ENCODE measurements at regions not wholly inside any gene's neighbourhood (a gene's known extent, or its start where the extent isn't known, plus 50 kb on each side); places are given as distances from the start of the nearest gene placed in this dataset.

DNA sequence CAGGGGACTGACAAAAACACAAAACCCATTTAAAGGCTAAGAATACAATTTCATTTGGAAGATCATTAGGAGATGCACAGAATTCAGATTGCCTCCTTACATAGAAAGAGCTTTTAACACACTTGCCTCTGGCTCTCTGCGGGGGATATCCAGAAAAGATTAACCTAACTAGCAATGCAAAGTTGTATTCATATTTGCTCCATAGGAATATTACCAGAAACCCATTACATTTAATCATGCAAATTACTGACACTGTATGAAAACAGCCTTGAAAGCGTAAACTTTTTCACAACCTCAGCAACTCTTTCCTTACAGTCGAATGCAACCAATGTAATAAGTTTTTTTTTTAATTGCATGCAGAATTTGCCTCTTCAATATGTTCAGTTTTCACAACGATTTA is 1087.3 kb upstream of the PRKX start:
- Histone ChIP-seq H3K4me1 (ENCODE audit: insufficient read depth, insufficient read length) (no peaks in the 10 kb centered on the region), H3K9ac (ENCODE audit: insufficient read length, low read depth) (no peak overlapping the region), H3K27me3 (ENCODE audit: insufficient read depth, insufficient read length) (no peaks in the 10 kb centered on the region), H3K36me3 (ENCODE audit: insufficient read depth, insufficient read length, low read length) (no peaks in the 10 kb centered on the region), H3K9me3 (ENCODE audit: insufficient read depth, low read length) (peaks cover 8% of the 10 kb centered on the region; the same call in 1 of the 2 replicates), H3K4me3 (ENCODE audit: insufficient read length, low read depth) (no peak overlapping the region)
- TF ChIP-seq SUZ12 (IDR thresholded peaks at IDR 0.05; ENCODE audit: extremely low read depth, insufficient read depth, insufficient read length) (no peak), ZNF274 (IDR thresholded peaks at IDR 0.05; ENCODE audit: low read depth, low read length) (no peak), YY1 (IDR thresholded peaks at IDR 0.05; ENCODE audit: insufficient read depth, insufficient read length) (no peak)
- DNase-seq (ENCODE audit: low read depth, low spot score) = no peak

GRCh38 chrX:4787971-4788370 is 1074.5 kb upstream of the PRKX start:
- Histone ChIP-seq H3K36me3 (ENCODE audit: insufficient read depth, insufficient read length, low read length) (no peaks in the 10 kb centered on the region), H3K9ac (ENCODE audit: insufficient read length, low read depth) (no peak overlapping the region), H3K4me3 (ENCODE audit: insufficient read length, low read depth) (no peak overlapping the region), H3K4me1 (ENCODE audit: insufficient read depth, insufficient read length) (no peaks in the 10 kb centered on the region), H3K27me3 (ENCODE audit: insufficient read depth, insufficient read length) (no peaks in the 10 kb centered on the region), H3K9me3 (ENCODE audit: insufficient read depth, low read length) (no peaks in the 10 kb centered on the region)
- no peak for DNase-seq (ENCODE audit: low read depth, low spot score)
- TF ChIP-seq SUZ12 (IDR thresholded peaks at IDR 0.05; ENCODE audit: extremely low read depth, insufficient read depth, insufficient read length) = no peak
- TF ChIP-seq YY1 (IDR thresholded peaks at IDR 0.05; ENCODE audit: insufficient read depth, insufficient read length) = no peak
- no peak for TF ChIP-seq ZNF274 (IDR thresholded peaks at IDR 0.05; ENCODE audit: low read depth, low read length)

- H3K36me3 ChIP-seq (ENCODE audit: insufficient read depth, insufficient read length, low read length) = no peaks in the 10 kb centered on the region
- H3K9ac ChIP-seq (ENCODE audit: insufficient read length, low read depth) = no peak overlapping the region
- DNase-seq (ENCODE audit: low read depth, low spot score) = no peak
- no peaks in the 10 kb centered on the region for H3K27me3 ChIP-seq (ENCODE audit: insufficient read depth, insufficient read length)
- no peak for TF ChIP-seq ZNF274 (IDR thresholded peaks at IDR 0.05; ENCODE audit: low read depth, low read length)
- no peak for TF ChIP-seq YY1 (IDR thresholded peaks at IDR 0.05; ENCODE audit: insufficient read depth, insufficient read length)
- no peak for TF ChIP-seq SUZ12 (IDR thresholded peaks at IDR 0.05; ENCODE audit: extremely low read depth, insufficient read depth, insufficient read length)
- H3K4me3 ChIP-seq (ENCODE audit: insufficient read length, low read depth) = no peak overlapping the region
- no peaks in the 10 kb centered on the region for H3K4me1 ChIP-seq (ENCODE audit: insufficient read depth, insufficient read length)
- no peaks in the 10 kb centered on the region for H3K9me3 ChIP-seq (ENCODE audit: insufficient read depth, low read length)
These were observed 1051.4 kb upstream of the PRKX start for GRCh38 chrX:4764888-4765287.

DNA sequence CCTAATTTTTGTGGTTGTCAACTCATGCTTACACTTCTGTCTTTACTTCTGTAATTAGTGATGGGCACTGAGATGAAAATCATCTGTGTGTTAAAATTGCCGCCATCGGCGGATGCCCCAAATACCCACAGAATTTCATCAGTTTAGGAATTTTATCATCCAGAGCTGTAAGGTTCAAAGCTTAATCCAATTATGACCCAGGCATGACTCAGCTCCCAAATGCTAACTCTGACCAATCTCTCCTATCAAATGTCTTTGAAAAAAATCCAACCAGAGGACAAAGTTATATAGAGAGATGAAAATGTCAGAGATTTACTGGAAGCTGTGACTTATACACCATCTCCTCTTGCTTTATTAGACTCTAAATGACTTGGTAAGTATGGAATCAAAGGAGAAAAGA is 1048.7 kb upstream of the PRKX start:
- Histone ChIP-seq H3K9me3 (ENCODE audit: insufficient read depth, low read length) (no peaks in the 10 kb centered on the region), H3K27me3 (ENCODE audit: insufficient read depth, insufficient read length) (no peaks in the 10 kb centered on the region)

GRCh38 chrX:4754878-4755604 is 1041.6 kb upstream of the PRKX start:
- H3K9me3 ChIP-seq (ENCODE audit: insufficient read depth, low read length) = no peaks in the 10 kb centered on the region
- no peaks in the 10 kb centered on the region for H3K4me1 ChIP-seq (ENCODE audit: insufficient read depth, insufficient read length)
- no peak for DNase-seq (ENCODE audit: low read depth, low spot score)
- H3K4me3 ChIP-seq (ENCODE audit: insufficient read length, low read depth) = no peak overlapping the region
- H3K27me3 ChIP-seq (ENCODE audit: insufficient read depth, insufficient read length) = no peaks in the 10 kb centered on the region
- H3K9ac ChIP-seq (ENCODE audit: insufficient read length, low read depth) = no peak overlapping the region
- H3K36me3 ChIP-seq (ENCODE audit: insufficient read depth, insufficient read length, low read length) = no peaks in the 10 kb centered on the region
- no peak for TF ChIP-seq YY1 (IDR thresholded peaks at IDR 0.05; ENCODE audit: insufficient read depth, insufficient read length)
- TF ChIP-seq ZNF274 (IDR thresholded peaks at IDR 0.05; ENCODE audit: low read depth, low read length) = no peak
- TF ChIP-seq SUZ12 (IDR thresholded peaks at IDR 0.05; ENCODE audit: extremely low read depth, insufficient read depth, insufficient read length) = no peak

More for the DNA sequence above, 1048.7 kb upstream of the PRKX start:
- TF ChIP-seq SUZ12 (IDR thresholded peaks at IDR 0.05; ENCODE audit: extremely low read depth, insufficient read depth, insufficient read length) = no peak
- no peaks in the 10 kb centered on the region for H3K36me3 ChIP-seq (ENCODE audit: insufficient read depth, insufficient read length, low read length)
- H3K9ac ChIP-seq (ENCODE audit: insufficient read length, low read depth) = no peak overlapping the region
- no peaks in the 10 kb centered on the region for H3K4me1 ChIP-seq (ENCODE audit: insufficient read depth, insufficient read length)
- H3K4me3 ChIP-seq (ENCODE audit: insufficient read length, low read depth) = no peak overlapping the region
- DNase-seq (ENCODE audit: low read depth, low spot score) = no peak

- no peak for DNase-seq (ENCODE audit: low read depth, low spot score)
- no peak overlapping the region for H3K9ac ChIP-seq (ENCODE audit: insufficient read length, low read depth)
- H3K27me3 ChIP-seq (ENCODE audit: insufficient read depth, insufficient read length) = no peaks in the 10 kb centered on the region
- TF ChIP-seq YY1 (IDR thresholded peaks at IDR 0.05; ENCODE audit: insufficient read depth, insufficient read length) (no peak), SUZ12 (IDR thresholded peaks at IDR 0.05; ENCODE audit: extremely low read depth, insufficient read depth, insufficient read length) (no peak), ZNF274 (IDR thresholded peaks at IDR 0.05; ENCODE audit: low read depth, low read length) (no peak)
- H3K9me3 ChIP-seq (ENCODE audit: insufficient read depth, low read length) = no peaks in the 10 kb centered on the region
- no peak overlapping the region for H3K4me3 ChIP-seq (ENCODE audit: insufficient read length, low read depth)
- H3K36me3 ChIP-seq (ENCODE audit: insufficient read depth, insufficient read length, low read length) = no peaks in the 10 kb centered on the region
- H3K4me1 ChIP-seq (ENCODE audit: insufficient read depth, insufficient read length) = no peaks in the 10 kb centered on the region
These were observed 1027.6 kb upstream of the PRKX start for GRCh38 chrX:4741024-4741423.

GRCh38 chrX:4735299-4735698 is 1021.9 kb upstream of the PRKX start:
- Histone ChIP-seq H3K27me3 (ENCODE audit: insufficient read depth, insufficient read length) (no peaks in the 10 kb centered on the region), H3K4me1 (ENCODE audit: insufficient read depth, insufficient read length) (no peaks in the 10 kb centered on the region), H3K9ac (ENCODE audit: insufficient read length, low read depth) (no peak overlapping the region), H3K9me3 (ENCODE audit: insufficient read depth, low read length) (no peaks in the 10 kb centered on the region), H3K36me3 (ENCODE audit: insufficient read depth, insufficient read length, low read length) (no peaks in the 10 kb centered on the region), H3K4me3 (ENCODE audit: insufficient read length, low read depth) (no peak overlapping the region)
- TF ChIP-seq ZNF274 (IDR thresholded peaks at IDR 0.05; ENCODE audit: low read depth, low read length) = no peak
- no peak for TF ChIP-seq YY1 (IDR thresholded peaks at IDR 0.05; ENCODE audit: insufficient read depth, insufficient read length)
- no peak for TF ChIP-seq SUZ12 (IDR thresholded peaks at IDR 0.05; ENCODE audit: extremely low read depth, insufficient read depth, insufficient read length)
- DNase-seq (ENCODE audit: low read depth, low spot score) = no peak

All from NT2/D1 (cell line).